ENCODE measurements at regions not wholly inside any gene's neighbourhood (a gene's known extent, or its start where the extent isn't known, plus 50 kb on each side); places are given as distances from the start of the nearest gene placed in this dataset.

- Histone ChIP-seq H3K27ac (ENCODE audit: low read depth in 1 of 2, low read length in 1 of 2) (no peak overlapping the region), H3K27me3 (ENCODE audit: control insufficient read depth in 3 of 3, insufficient read depth in 3 of 3, low read length in 2 of 3) (no peaks in the 10 kb centered on the region), H3K36me3 (ENCODE audit: control insufficient read depth in 4 of 4, insufficient read depth in 4 of 4, low read length in 4 of 4) (no peaks in the 10 kb centered on the region), H3K4me1 (ENCODE audit: control insufficient read depth in 5 of 5, insufficient read depth in 5 of 5, low read length in 5 of 5) (peaks cover 0 to 4% (median 0%) of the 10 kb centered on the region in 5 donors), H3K9ac (ENCODE audit: insufficient read depth in 1 of 2, low read length in 2 of 2) (no peak overlapping the region), H3K4me3 (no peak overlapping the region), H3K9me3 (ENCODE audit: control insufficient read depth in 4 of 4, insufficient read depth in 3 of 4, low read length in 3 of 4) (no peaks in the 10 kb centered on the region)
- DNase-seq (peak in 1 of 3 donors; percentile 22), ATAC-seq (ENCODE audit: insufficient read depth, low FRiP score) (no peak)
- 73 to 74% methylated on average over 6 of the region's 6 CpGs for WGBS, 2 donors
- no peak for TF ChIP-seq CTCF (IDR thresholded peaks at IDR 0.05; ENCODE audit: control extremely low read depth, extremely low read depth)
Observed at GRCh38 chr7:18354108-18355085, 141.2 kb upstream of the HDAC9 start.

DNA sequence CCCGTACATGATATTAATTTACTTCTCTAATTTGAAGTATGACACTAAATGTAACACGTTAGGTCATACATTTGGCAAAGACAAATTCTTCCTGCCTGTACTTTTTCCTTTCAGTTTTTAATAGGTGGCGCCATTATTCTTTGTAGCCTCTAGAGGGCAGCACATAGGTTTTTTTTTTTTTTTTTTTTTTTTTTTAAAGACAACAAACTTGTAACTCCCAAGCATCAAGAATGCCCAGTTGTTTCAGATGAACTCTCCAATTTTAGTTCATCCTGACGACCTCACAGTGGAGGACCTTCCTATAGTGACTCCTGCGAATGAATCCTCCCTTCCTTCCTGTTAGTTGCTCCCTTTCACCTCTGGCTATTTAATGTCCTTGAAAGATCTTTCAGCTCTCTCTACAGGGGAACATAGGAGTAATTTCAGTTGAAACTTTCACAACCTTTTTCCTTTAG lies 139.3 kb upstream of the HDAC9 start:
- WGBS, 2 donors, result 1 to 4% methylated on average over 5 of the region's 5 CpGs
- Histone ChIP-seq H3K9ac (ENCODE audit: insufficient read depth in 1 of 2, low read length in 2 of 2) (no peak overlapping the region), H3K27ac (ENCODE audit: low read depth in 1 of 2, low read length in 1 of 2) (peak overlapping the region in 1 of 2 donors; percentile 16), H3K27me3 (ENCODE audit: control insufficient read depth in 3 of 3, insufficient read depth in 3 of 3, low read length in 2 of 3) (no peaks in the 10 kb centered on the region), H3K4me3 (no peak overlapping the region), H3K4me1 (ENCODE audit: control insufficient read depth in 5 of 5, insufficient read depth in 5 of 5, low read length in 5 of 5) (peaks cover 0 to 4% (median 0%) of the 10 kb centered on the region in 5 donors), H3K36me3 (ENCODE audit: control insufficient read depth in 4 of 4, insufficient read depth in 4 of 4, low read length in 4 of 4) (no peaks in the 10 kb centered on the region), H3K9me3 (ENCODE audit: control insufficient read depth in 4 of 4, insufficient read depth in 3 of 4, low read length in 3 of 4) (no peaks in the 10 kb centered on the region)
- peak in 2 of 3 donors; percentile 53 to 56 for DNase-seq
- no peak for ATAC-seq (ENCODE audit: insufficient read depth, low FRiP score)
- TF ChIP-seq CTCF (IDR thresholded peaks at IDR 0.05; ENCODE audit: control extremely low read depth, extremely low read depth), result peak; percentile 45

DNA sequence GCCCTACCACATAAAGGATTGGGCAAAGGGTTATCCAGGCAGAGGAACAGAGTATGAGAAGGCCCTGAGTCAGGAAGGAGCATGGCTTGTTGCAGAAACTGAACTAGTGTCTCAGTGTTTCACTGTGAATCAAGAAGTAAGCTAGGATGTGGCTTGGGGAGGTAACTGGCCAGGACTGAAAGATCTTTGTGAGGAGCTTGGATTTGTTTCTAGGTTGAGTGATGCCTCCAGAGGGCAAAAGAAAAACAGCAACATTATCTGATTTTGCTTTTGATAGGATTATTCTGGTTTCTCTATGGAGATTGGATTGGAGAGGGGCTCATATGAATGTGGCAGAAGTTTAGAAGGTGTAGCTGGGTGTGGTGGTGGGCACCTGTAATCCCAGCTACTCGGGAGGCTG lies 137.9 kb upstream of the HDAC9 start:
- H3K27me3 ChIP-seq (ENCODE audit: control insufficient read depth in 3 of 3, insufficient read depth in 3 of 3, low read length in 2 of 3), result no peaks in the 10 kb centered on the region
- ATAC-seq (ENCODE audit: insufficient read depth, low FRiP score), result peak; percentile 25
- WGBS, 2 donors, result 100% methylated on average over 1 of the region's 1 CpG
- DNase-seq, result no peak
- no peaks in the 10 kb centered on the region for H3K36me3 ChIP-seq (ENCODE audit: control insufficient read depth in 4 of 4, insufficient read depth in 4 of 4, low read length in 4 of 4)
- peaks cover 0 to 4% (median 4%) of the 10 kb centered on the region in 5 donors for H3K4me1 ChIP-seq (ENCODE audit: control insufficient read depth in 5 of 5, insufficient read depth in 5 of 5, low read length in 5 of 5)
- no peak for TF ChIP-seq CTCF (IDR thresholded peaks at IDR 0.05; ENCODE audit: control extremely low read depth, extremely low read depth)
- H3K4me3 ChIP-seq, result no peak overlapping the region
- H3K9me3 ChIP-seq (ENCODE audit: control insufficient read depth in 4 of 4, insufficient read depth in 3 of 4, low read length in 3 of 4), result no peaks in the 10 kb centered on the region
- no peak overlapping the region for H3K9ac ChIP-seq (ENCODE audit: insufficient read depth in 1 of 2, low read length in 2 of 2)
- H3K27ac ChIP-seq (ENCODE audit: low read depth in 1 of 2, low read length in 1 of 2), result no peak overlapping the region

All from lung (tissue), 11 donors.